HCT116 (cell line): ENCODE measurements at regions not wholly inside any gene's neighbourhood (a gene's known extent, or its start where the extent isn't known, plus 50 kb on each side); places are given as distances from the start of the nearest gene placed in this dataset.

Source experiments
- ATAC-seq: fragments of 200-7000 bp; cut with Tn5 transposase; 2 replicates; pipeline ENCODE4 v1.9.1; 2020; ENCODE audit warnings: mild to moderate bottlenecking, moderate library complexity
- BruUV-seq: library from RNA; stranded (reverse); fragments of 400-500 nt; replicated peaks from 2 replicates; lab custom pipeline; 2021; lab: Mats Ljungman, UMichigan
- CTCF ChIA-PET: fragments of 300-600 bp; sonication (Branson Sonifier 250); formaldehyde crosslinking; loops from one replicate; lab custom pipeline; 2021; ENCODE audit warnings: antibody characterized with exemption; lab: Charles Lee
- POLR2A ChIA-PET: fragments of 300-600, 350-600 bp; sonication (Branson Sonifier 250); formaldehyde crosslinking; loops from one replicate; lab custom pipeline; 2021; ENCODE audit warnings: antibody characterized with exemption; lab: Charles Lee
- RAD21 ChIA-PET, 2 experiments: fragments of 300-600 bp; sonication (Branson Sonifier 250); formaldehyde crosslinking; loops; one replicate each; lab custom pipeline; 2023; ENCODE audit warnings: low total read pairs in 2 of 2; ENCODE audit not compliant: uncharacterized antibody in 2 of 2, unreplicated experiment in 2 of 2, low non-redundant PET in 1 of 2; lab: Charles Lee
- DNase-seq: peaks from one replicate; pipeline ENCODE4 v3.0.0-alpha.2; 2010; ENCODE audit warnings: low read depth, low spot score
- H2AFZ ChIP-seq: fragments of 200-600 bp; shearing (Covaris generic), sonication (generic); 2 replicates; pipeline ENCODE4 v1.6.1; 2017; ENCODE audit warnings: low read depth, mixed run types, mixed read lengths, antibody characterized with exemption, low read length; ENCODE audit not compliant: poor library complexity, severe bottlenecking
- H3K27ac ChIP-seq: 2 replicates; pipeline ENCODE4 v1.5.1; 2012; ENCODE audit warnings: low read depth, low read length
- H3K27me3 ChIP-seq: fragments of 200-600 bp; sonication (generic); 2 replicates; pipeline ENCODE4 v1.6.1; 2016; ENCODE audit warnings: mixed run types, low read length, mixed read lengths; ENCODE audit not compliant: insufficient read depth
- H3K36me3 ChIP-seq, 2 experiments: fragments of 200-500 bp in 1 of 2; fragments of 200-600 bp in 1 of 2; sonication (Bioruptor generic) in 1 of 2; sonication (generic) in 1 of 2; 2 replicates each; pipeline versions ENCODE4 v1.5.1 to v1.6.1; 2014 to 2016; ENCODE audit warnings: low read length in 2 of 2, inconsistent platforms in 1 of 2, mixed read lengths in 1 of 2, mixed run types in 1 of 2; ENCODE audit not compliant: insufficient read depth in 2 of 2, control insufficient read depth in 1 of 2
- H3K4me1 ChIP-seq, 2 experiments: fragments of 200-600 bp in 1 of 2; sonication (generic) in 1 of 2; 2 replicates each; pipeline versions ENCODE4 v1.5.1 to v1.6.1; 2012 to 2017; ENCODE audit warnings: low read length in 2 of 2, inconsistent platforms in 1 of 2, mild to moderate bottlenecking in 1 of 2, mixed read lengths in 1 of 2, mixed run types in 1 of 2, moderate library complexity in 1 of 2; ENCODE audit not compliant: insufficient read depth in 2 of 2, control insufficient read depth in 1 of 2
- H3K4me2 ChIP-seq: fragments of 200-600 bp; sonication (generic); 2 replicates; pipeline ENCODE4 v1.6.1; 2017; ENCODE audit warnings: mixed run types, low read length, mixed read lengths
- H3K4me3 ChIP-seq, 2 experiments: fragments of 200-600 bp in 1 of 2; sonication (generic) in 1 of 2; replicated peaks in 1 of 2; 2 replicates each; pipeline ENCODE4 v1.5.1; 2011 to 2016; ENCODE audit warnings: low read length in 2 of 2, control low read depth in 1 of 2, low read depth in 1 of 2, mild to moderate bottlenecking in 1 of 2, mixed read lengths in 1 of 2, mixed run types in 1 of 2
- H3K79me2 ChIP-seq: fragments of 200-600 bp; sonication (generic); 2 replicates; pipeline ENCODE4 v1.6.1; 2017; ENCODE audit warnings: mild to moderate bottlenecking, mixed run types, low read length, moderate library complexity, mixed read lengths; ENCODE audit not compliant: insufficient read depth
- H3K9ac ChIP-seq: fragments of 200-600 bp; sonication (generic); 2 replicates; pipeline ENCODE4 v1.6.1; 2016; ENCODE audit warnings: low read length, mixed read lengths
- H3K9me2 ChIP-seq: fragments of 200-600 bp; sonication (generic), shearing (Covaris generic); 2 replicates; pipeline ENCODE4 v1.6.1; 2017; ENCODE audit warnings: mixed run types, mild to moderate bottlenecking, moderate library complexity; ENCODE audit not compliant: insufficient read depth
- H3K9me3 ChIP-seq, 2 experiments: fragments of 200-500 bp in 1 of 2; fragments of 200-600 bp in 1 of 2; sonication (Bioruptor generic) in 1 of 2; sonication (generic) in 1 of 2; 2 replicates each; pipeline ENCODE4 v1.6.1; 2014 to 2017; ENCODE audit warnings: low read length in 2 of 2, mixed read lengths in 2 of 2, inconsistent platforms in 1 of 2, low read depth in 1 of 2, mild to moderate bottlenecking in 1 of 2, mixed run types in 1 of 2, moderate library complexity in 1 of 2; ENCODE audit not compliant: control insufficient read depth in 1 of 2, insufficient read depth in 1 of 2
- H4K20me1 ChIP-seq: fragments of 200-600 bp; sonication (generic), shearing (Covaris generic); 2 replicates; pipeline ENCODE4 v1.6.1; 2017; ENCODE audit warnings: mixed run types, mild to moderate bottlenecking, moderate library complexity; ENCODE audit not compliant: insufficient read depth
- CBX3 ChIP-seq: IDR thresholded peaks from 2 replicates; pipeline ENCODE4 v1.6.1; 2012; ENCODE audit warnings: low read depth
- CEBPB ChIP-seq: IDR thresholded peaks from 2 replicates; pipeline ENCODE4 v1.6.1; 2012; ENCODE audit warnings: low read depth
- EGR1 ChIP-seq: IDR thresholded peaks from 2 replicates; pipeline ENCODE4 v1.6.1; 2012; ENCODE audit warnings: low read depth
- ELF1 ChIP-seq: IDR thresholded peaks from 2 replicates; pipeline ENCODE4 v1.6.1; 2012; ENCODE audit warnings: low read depth, borderline replicate concordance
- EZH2 ChIP-seq: fragments of 200-600 bp; sonication (generic); IDR thresholded peaks from 2 replicates; pipeline ENCODE4 v1.6.1; 2017; ENCODE audit warnings: antibody characterized with exemption, mixed run types
- FOSL1 ChIP-seq: IDR thresholded peaks from 2 replicates; pipeline ENCODE4 v1.6.1; 2012; ENCODE audit warnings: low read depth
- POLR2A ChIP-seq: IDR thresholded peaks from 2 replicates; pipeline ENCODE4 v1.7.0; 2011; ENCODE audit warnings: borderline replicate concordance; ENCODE audit not compliant: insufficient read depth, insufficient read length; ENCODE audit errors: extremely low read depth
- POLR2AphosphoS5 ChIP-seq: IDR thresholded peaks from 2 replicates; pipeline ENCODE4 v1.6.1; 2011; ENCODE audit warnings: mild to moderate bottlenecking, low read depth, low read length, moderate library complexity
- RAD21 ChIP-seq: IDR thresholded peaks from 2 replicates; pipeline ENCODE4 v1.6.1; 2012; ENCODE audit warnings: low read depth, mild to moderate bottlenecking
- SIN3A ChIP-seq: IDR thresholded peaks from 2 replicates; pipeline ENCODE4 v1.6.1; 2012; ENCODE audit warnings: low read depth
- SP1 ChIP-seq: IDR thresholded peaks from 2 replicates; pipeline ENCODE4 v1.6.1; 2012; ENCODE audit warnings: low read depth
- TCF7L2 ChIP-seq: IDR thresholded peaks from 2 replicates; pipeline ENCODE4 v1.7.0; 2011; ENCODE audit warnings: borderline replicate concordance, inconsistent platforms; ENCODE audit not compliant: insufficient read depth, insufficient read length; ENCODE audit errors: extremely low read depth
- YY1 ChIP-seq: IDR thresholded peaks from 2 replicates; pipeline ENCODE4 v1.6.1; 2011; ENCODE audit warnings: low read length, low read depth, moderate library complexity, mild to moderate bottlenecking; ENCODE audit not compliant: insufficient replicate concordance; ENCODE audit errors: extremely low read depth
- ZFX ChIP-seq: fragments of 450-650 bp; IDR thresholded peaks from 2 replicates; pipeline ENCODE4 v1.6.1; 2017
- ZNF274 ChIP-seq: fragments of 200-500 bp; sonication (Bioruptor generic); IDR thresholded peaks from 2 replicates; pipeline ENCODE4 v1.6.1; 2014; ENCODE audit warnings: mild to moderate bottlenecking, low read depth, low read length, inconsistent platforms
- intact Hi-C: fragments of 100-400 bp; cut with micrococcal nuclease; formaldehyde crosslinking; loops from 2 replicates; pipeline ENCODE4 v1.10.0; 2022
- TF ChIP-seq, protein P1 (sequence below): IDR thresholded peaks from 2 replicates; pipeline ENCODE4 v1.6.1; 2012; ENCODE audit warnings: low read depth
- TF ChIP-seq, protein P2 (sequence below): IDR thresholded peaks from 2 replicates; pipeline ENCODE4 v1.6.1; 2012
- TF ChIP-seq, protein P3 (sequence below): IDR thresholded peaks from 2 replicates; pipeline ENCODE4 v1.6.1; 2011; ENCODE audit warnings: mild to moderate bottlenecking, low read length, moderate library complexity; ENCODE audit not compliant: insufficient replicate concordance; ENCODE audit errors: extremely low read depth
- TF ChIP-seq, protein P4 (sequence below), 3 experiments: fragments of 200-600 bp in 1 of 3; sonication (generic) in 1 of 3; IDR thresholded peaks in 2 of 3; conservative IDR thresholded peaks in 1 of 3; 2 replicates each; pipeline ENCODE4 v1.5.1; 2012 to 2017; ENCODE audit warnings: low read depth in 2 of 3, low read length in 2 of 3, antibody characterized with exemption in 1 of 3, borderline replicate concordance in 1 of 3, control low read depth in 1 of 3, mild to moderate bottlenecking in 1 of 3, mixed read lengths in 1 of 3, mixed run types in 1 of 3, moderate library complexity in 1 of 3; ENCODE audit not compliant: insufficient read depth in 1 of 3

DNA sequence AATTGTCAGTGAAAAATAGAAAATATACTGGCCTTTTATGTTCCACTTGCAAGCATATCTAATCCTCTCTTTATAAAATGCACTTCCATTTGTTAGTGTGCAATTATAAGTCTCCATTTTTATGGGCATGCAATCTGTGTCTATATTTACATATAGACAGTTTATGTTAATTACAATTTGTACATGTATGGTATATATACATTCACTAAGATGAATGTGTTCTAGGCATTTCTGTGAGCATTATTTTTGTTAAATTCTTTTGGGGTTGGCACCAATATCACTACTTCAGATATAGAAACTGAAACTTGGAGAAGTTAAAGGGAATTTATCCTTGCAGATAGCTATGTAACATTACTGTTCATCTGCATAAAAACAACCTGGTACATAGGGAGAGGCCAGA, 470.8 kb upstream of the LMO3 start:
- DNase-seq = no peak

More for the DNA sequence above, 470.8 kb upstream of the LMO3 start:
- no peak for TF ChIP-seq RAD21
- TF ChIP-seq, protein P1, sequence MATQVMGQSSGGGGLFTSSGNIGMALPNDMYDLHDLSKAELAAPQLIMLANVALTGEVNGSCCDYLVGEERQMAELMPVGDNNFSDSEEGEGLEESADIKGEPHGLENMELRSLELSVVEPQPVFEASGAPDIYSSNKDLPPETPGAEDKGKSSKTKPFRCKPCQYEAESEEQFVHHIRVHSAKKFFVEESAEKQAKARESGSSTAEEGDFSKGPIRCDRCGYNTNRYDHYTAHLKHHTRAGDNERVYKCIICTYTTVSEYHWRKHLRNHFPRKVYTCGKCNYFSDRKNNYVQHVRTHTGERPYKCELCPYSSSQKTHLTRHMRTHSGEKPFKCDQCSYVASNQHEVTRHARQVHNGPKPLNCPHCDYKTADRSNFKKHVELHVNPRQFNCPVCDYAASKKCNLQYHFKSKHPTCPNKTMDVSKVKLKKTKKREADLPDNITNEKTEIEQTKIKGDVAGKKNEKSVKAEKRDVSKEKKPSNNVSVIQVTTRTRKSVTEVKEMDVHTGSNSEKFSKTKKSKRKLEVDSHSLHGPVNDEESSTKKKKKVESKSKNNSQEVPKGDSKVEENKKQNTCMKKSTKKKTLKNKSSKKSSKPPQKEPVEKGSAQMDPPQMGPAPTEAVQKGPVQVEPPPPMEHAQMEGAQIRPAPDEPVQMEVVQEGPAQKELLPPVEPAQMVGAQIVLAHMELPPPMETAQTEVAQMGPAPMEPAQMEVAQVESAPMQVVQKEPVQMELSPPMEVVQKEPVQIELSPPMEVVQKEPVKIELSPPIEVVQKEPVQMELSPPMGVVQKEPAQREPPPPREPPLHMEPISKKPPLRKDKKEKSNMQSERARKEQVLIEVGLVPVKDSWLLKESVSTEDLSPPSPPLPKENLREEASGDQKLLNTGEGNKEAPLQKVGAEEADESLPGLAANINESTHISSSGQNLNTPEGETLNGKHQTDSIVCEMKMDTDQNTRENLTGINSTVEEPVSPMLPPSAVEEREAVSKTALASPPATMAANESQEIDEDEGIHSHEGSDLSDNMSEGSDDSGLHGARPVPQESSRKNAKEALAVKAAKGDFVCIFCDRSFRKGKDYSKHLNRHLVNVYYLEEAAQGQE = no peak
- TF ChIP-seq, protein P2, sequence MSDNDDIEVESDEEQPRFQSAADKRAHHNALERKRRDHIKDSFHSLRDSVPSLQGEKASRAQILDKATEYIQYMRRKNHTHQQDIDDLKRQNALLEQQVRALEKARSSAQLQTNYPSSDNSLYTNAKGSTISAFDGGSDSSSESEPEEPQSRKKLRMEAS = no peak
- no peak for TF ChIP-seq POLR2A
- no peak for TF ChIP-seq YY1
- TF ChIP-seq CBX3 = no peak
- no peak for TF ChIP-seq SP1
- no peak for TF ChIP-seq ELF1
- TF ChIP-seq CEBPB = no peak
- TF ChIP-seq, protein P3, sequence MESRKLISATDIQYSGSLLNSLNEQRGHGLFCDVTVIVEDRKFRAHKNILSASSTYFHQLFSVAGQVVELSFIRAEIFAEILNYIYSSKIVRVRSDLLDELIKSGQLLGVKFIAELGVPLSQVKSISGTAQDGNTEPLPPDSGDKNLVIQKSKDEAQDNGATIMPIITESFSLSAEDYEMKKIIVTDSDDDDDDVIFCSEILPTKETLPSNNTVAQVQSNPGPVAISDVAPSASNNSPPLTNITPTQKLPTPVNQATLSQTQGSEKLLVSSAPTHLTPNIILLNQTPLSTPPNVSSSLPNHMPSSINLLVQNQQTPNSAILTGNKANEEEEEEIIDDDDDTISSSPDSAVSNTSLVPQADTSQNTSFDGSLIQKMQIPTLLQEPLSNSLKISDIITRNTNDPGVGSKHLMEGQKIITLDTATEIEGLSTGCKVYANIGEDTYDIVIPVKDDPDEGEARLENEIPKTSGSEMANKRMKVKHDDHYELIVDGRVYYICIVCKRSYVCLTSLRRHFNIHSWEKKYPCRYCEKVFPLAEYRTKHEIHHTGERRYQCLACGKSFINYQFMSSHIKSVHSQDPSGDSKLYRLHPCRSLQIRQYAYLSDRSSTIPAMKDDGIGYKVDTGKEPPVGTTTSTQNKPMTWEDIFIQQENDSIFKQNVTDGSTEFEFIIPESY = no peak
- no peak for TF ChIP-seq POLR2AphosphoS5
- no peak for TF ChIP-seq FOSL1
- no peak for TF ChIP-seq EGR1
- TF ChIP-seq ZFX = no peak
- TF ChIP-seq, protein P4, sequence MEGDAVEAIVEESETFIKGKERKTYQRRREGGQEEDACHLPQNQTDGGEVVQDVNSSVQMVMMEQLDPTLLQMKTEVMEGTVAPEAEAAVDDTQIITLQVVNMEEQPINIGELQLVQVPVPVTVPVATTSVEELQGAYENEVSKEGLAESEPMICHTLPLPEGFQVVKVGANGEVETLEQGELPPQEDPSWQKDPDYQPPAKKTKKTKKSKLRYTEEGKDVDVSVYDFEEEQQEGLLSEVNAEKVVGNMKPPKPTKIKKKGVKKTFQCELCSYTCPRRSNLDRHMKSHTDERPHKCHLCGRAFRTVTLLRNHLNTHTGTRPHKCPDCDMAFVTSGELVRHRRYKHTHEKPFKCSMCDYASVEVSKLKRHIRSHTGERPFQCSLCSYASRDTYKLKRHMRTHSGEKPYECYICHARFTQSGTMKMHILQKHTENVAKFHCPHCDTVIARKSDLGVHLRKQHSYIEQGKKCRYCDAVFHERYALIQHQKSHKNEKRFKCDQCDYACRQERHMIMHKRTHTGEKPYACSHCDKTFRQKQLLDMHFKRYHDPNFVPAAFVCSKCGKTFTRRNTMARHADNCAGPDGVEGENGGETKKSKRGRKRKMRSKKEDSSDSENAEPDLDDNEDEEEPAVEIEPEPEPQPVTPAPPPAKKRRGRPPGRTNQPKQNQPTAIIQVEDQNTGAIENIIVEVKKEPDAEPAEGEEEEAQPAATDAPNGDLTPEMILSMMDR (IDR thresholded peaks at IDR 0.05 in 2 of 3, conservative IDR thresholded peaks at IDR 0.05 in 1 of 3; ENCODE audit: borderline replicate concordance in 1 of 3, insufficient read depth in 1 of 3, low read depth in 2 of 3, low read length in 2 of 3) = no peak
- TF ChIP-seq SIN3A = no peak
- TF ChIP-seq TCF7L2 = no peak
- no peak for TF ChIP-seq ZNF274
- TF ChIP-seq EZH2 = no peak
- TF ChIP-seq, all 23 proteins: peak for 0
- Histone ChIP-seq H4K20me1 (no peaks in the 10 kb centered on the region), H3K9me2 (no peaks in the 10 kb centered on the region), H3K9ac (no peak overlapping the region), H3K4me1 (no peaks in the 10 kb centered on the region), H2AFZ (no peak overlapping the region), H3K4me3 (no peak overlapping the region), H3K36me3 (no peaks in the 10 kb centered on the region), H3K9me3 (no peaks in the 10 kb centered on the region), H3K27me3 (no peaks in the 10 kb centered on the region), H3K27ac (no peak overlapping the region), H3K4me2 (no peak overlapping the region), H3K79me2 (no peaks in the 10 kb centered on the region)
- POLR2A ChIA-PET = no interaction called here
- intact Hi-C loops = no loop called here
- BruUV-seq = no TSS peak
- CTCF ChIA-PET = no interaction called here
- RAD21 ChIA-PET = no interaction called here
- ATAC-seq = no peak
